ENCODE measurements at regions not wholly inside any gene's neighbourhood (a gene's known extent, or its start where the extent isn't known, plus 50 kb on each side); places are given as distances from the start of the nearest gene placed in this dataset.

GRCh38 chr5:158287643-158288271 lies 428.8 kb upstream of the CLINT1 start:
- no peak overlapping the region for H3K27ac ChIP-seq
- no peaks in the 10 kb centered on the region for H3K27me3 ChIP-seq
- no peaks in the 10 kb centered on the region for H3K9me3 ChIP-seq
- H3K4me3 ChIP-seq, result no peak overlapping the region
- H3K4me1 ChIP-seq, result no peaks in the 10 kb centered on the region
- H3K36me3 ChIP-seq, result no peaks in the 10 kb centered on the region
- DNase-seq, result peak in 1 of 3 donors; percentile 49
- TF ChIP-seq POLR2A (IDR thresholded peaks at IDR 0.05) (no peak), CTCF (IDR thresholded peaks at IDR 0.05) (no peak)

- Histone ChIP-seq H3K27ac (no peak overlapping the region), H3K27me3 (no peaks in the 10 kb centered on the region), H3K4me1 (no peaks in the 10 kb centered on the region), H3K4me3 (no peak overlapping the region), H3K9me3 (no peaks in the 10 kb centered on the region), H3K36me3 (no peaks in the 10 kb centered on the region)
- TF ChIP-seq POLR2A (IDR thresholded peaks at IDR 0.05), result no peak
- no peak for TF ChIP-seq CTCF (IDR thresholded peaks at IDR 0.05)
- no peak for DNase-seq
Measured at GRCh38 chr5:158286827-158287226, 427.9 kb upstream of the CLINT1 start.

GRCh38 chr5:158285698-158286097 lies 426.8 kb upstream of the CLINT1 start:
- Histone ChIP-seq H3K4me3 (no peak overlapping the region), H3K9me3 (no peaks in the 10 kb centered on the region), H3K36me3 (no peaks in the 10 kb centered on the region), H3K27ac (no peak overlapping the region), H3K4me1 (no peaks in the 10 kb centered on the region), H3K27me3 (no peaks in the 10 kb centered on the region)
- TF ChIP-seq CTCF (IDR thresholded peaks at IDR 0.05) (no peak), POLR2A (IDR thresholded peaks at IDR 0.05) (no peak)
- DNase-seq, result no peak

GRCh38 chr5:158284242-158284641 lies 425.3 kb upstream of the CLINT1 start:
- Histone ChIP-seq H3K9me3 (no peaks in the 10 kb centered on the region), H3K27me3 (no peaks in the 10 kb centered on the region), H3K27ac (no peak overlapping the region), H3K36me3 (no peaks in the 10 kb centered on the region), H3K4me3 (no peak overlapping the region), H3K4me1 (no peaks in the 10 kb centered on the region)
- TF ChIP-seq POLR2A (IDR thresholded peaks at IDR 0.05) (no peak), CTCF (IDR thresholded peaks at IDR 0.05) (no peak)
- no peak for DNase-seq

GRCh38 chr5:158283397-158283796 lies 424.5 kb upstream of the CLINT1 start:
- Histone ChIP-seq H3K27ac (no peak overlapping the region), H3K27me3 (no peaks in the 10 kb centered on the region), H3K9me3 (no peaks in the 10 kb centered on the region), H3K36me3 (no peaks in the 10 kb centered on the region), H3K4me1 (no peaks in the 10 kb centered on the region), H3K4me3 (no peak overlapping the region)
- TF ChIP-seq CTCF (IDR thresholded peaks at IDR 0.05) (no peak), POLR2A (IDR thresholded peaks at IDR 0.05) (no peak)
- DNase-seq, result no peak

Data from Peyer's patch (tissue), 4 donors.